ENCODE measurements at regions not wholly inside any gene's neighbourhood (a gene's known extent, or its start where the extent isn't known, plus 50 kb on each side); places are given as distances from the start of the nearest gene placed in this dataset.
"Not testable (repeated sequence)": the region's sequence is repeated elsewhere in the genome, so short reads cannot be mapped to it uniquely, and the experiment has no call there.

- no peak for DNase-seq
Measured at GRCh38 chr16:65583498-65583897, 461.6 kb upstream of the CDH11 start.

DNA sequence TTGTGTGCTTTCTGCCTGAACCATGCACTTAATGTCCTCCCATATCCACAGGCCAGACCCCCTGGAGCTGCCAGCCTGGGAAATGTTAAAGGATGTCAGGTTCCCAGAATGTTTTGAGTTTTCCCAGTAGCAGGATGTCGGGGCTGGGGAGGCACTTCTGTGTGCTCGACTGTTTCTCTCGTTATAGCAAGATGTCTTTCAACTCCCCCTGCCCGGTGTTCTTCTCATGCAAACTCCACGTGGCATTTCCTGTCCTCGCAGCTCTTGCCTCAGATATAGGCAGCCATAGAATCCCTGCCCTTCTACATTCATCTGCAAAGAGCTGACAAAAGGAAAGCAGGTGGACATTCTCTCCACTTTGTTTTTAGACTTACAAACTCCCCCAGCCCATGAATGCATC is 457.2 kb upstream of the CDH11 start:
- DNase-seq = no peak

DNA sequence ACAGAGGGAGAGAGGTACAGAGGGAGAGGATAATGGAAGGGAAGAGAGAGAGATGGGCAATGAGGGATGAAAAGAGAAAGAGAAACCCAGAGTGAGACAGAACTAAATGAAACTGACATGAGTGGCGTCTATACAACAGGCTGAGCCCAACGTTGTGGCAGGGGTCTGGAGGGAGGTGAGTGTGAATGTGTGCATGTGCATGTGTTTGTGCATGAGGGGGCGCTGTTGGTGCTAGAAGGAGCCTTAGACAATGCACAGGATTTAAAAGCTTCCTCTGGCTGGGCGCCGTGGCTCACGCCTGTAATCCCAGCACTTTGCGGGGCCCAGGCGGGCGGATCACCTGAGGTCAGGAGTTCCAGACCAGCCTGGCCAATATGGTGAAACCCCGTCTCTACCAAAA is 454.8 kb upstream of the CDH11 start:
- no peak for DNase-seq

- no peak for DNase-seq
Measured at GRCh38 chr16:65576139-65576538, 454.3 kb upstream of the CDH11 start.

DNA sequence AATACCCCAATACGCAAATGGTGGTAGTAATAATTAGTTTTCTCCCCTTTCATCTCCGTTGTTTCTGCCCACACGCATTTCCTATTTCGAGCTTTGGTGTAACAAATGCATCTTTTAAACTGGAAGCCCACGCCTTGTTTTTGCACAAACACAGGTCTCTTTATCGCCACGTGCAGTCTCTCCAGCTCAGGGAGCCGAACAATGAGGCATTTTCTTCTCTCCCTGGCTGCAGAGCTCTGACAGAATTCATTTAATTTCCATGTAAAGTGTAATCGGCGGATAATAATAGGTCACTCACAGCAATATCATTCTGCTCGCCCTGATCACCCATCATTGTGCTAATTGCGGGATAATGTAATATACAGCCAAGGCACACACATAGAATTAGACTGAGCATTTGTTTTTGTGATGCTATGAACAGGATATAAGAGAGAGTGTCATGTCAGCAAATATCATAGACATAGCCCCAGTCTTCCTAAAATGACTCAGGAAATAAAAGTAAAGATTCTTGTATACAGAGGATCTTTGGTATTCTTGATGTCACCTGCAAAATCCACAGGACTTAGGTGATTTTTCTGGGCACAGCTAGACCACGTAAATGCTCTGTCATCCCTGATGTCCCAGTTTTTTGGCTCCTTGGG is 452.6 kb upstream of the CDH11 start:
- DNase-seq = no peak

DNA sequence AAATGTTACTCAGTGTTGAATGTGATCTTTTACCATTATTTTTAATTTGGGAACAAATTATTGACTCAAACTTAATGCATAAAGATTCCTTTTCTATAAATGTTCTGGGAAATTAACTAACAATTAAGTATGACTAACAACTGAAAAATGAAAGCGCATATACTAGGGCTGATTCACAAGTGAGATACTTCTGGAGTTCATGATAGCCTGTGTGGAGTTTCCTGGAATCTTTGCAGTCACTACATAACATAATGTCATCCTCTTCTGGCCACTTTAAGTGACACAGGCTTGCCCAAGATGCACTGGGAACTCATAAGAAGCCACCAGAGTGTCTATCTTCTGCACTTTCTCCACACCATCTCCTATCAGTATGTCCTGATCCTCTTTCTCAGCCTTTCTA is 450.3 kb upstream of the CDH11 start:
- DNase-seq = no peak

GRCh38 chr16:65570261-65570660 is 448.4 kb upstream of the CDH11 start:
- DNase-seq = no peak

DNA sequence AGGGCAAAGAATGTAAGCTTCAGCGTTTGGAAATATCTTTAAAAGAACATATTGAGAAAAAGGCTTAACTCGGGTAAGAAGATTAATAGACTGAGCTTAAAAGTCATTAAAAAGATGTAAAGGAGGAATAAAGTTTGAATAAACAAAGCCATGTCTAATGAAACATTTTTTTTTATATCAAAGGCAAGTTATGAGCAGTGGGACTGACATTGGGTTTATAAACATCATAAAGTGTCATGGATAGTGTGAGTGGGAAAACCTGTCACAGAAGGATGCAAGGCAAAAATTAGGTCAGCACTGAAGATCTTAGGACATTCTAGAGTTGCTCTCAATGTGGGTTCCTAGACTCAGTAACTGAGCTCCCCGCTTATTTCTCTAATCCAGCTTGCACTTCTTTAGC is 438.0 kb upstream of the CDH11 start:
- DNase-seq = no peak

- DNase-seq = not testable (repeated sequence)
Measured at GRCh38 chr16:65549689-65550088, 427.8 kb upstream of the CDH11 start.

GRCh38 chr16:65548470-65548869 is 426.6 kb upstream of the CDH11 start:
- no peak for DNase-seq

GRCh38 chr16:65547772-65548446 is 426.0 kb upstream of the CDH11 start:
- no peak for DNase-seq

DNA sequence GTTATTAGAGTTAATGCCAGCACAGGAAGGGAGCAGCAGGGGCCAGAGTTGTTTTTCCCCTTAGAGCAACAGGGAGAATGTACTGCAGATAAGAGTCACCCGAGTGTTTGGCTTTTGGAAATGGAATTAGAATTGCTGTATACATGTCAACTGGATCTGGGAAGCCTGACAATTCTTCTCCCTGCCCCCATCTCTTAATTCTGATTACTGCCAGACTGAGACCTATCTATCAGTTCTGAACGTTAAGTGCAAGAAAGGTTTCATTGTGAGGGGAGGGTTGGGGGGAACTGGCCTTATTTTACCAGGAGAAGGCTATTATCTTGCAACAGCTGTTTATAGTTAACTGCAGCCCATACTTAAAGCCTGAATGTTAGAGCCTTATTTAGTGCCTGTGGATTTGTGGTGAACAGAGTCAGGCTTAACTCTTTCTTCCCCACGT is 424.5 kb upstream of the CDH11 start:
- DNase-seq = no peak

DNA sequence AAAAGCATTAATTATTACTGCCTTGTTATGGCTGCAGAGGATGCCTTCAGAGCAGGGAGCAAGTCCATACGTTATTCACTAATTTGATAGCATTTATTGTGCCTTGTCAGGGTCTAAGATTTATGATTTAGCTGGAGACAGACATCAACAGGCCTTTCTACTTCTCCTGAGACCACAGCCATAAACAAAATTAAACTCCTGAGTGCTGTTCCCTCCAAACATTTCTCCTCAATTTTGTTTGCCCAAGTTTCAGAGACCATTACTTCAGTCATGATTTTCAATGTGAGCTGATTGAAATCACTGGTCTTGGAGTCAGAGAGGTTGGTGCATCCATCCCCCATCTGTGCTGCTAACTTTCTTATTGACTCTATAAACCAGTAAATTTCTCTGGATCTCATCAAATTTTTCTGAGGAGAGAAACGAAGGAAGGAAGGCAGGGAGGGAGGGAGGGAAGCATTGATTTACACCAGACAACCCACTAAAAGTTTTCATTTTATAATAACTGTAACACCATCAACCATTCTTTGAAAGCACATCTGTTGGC is 423.6 kb upstream of the CDH11 start:
- DNase-seq = no peak

DNA sequence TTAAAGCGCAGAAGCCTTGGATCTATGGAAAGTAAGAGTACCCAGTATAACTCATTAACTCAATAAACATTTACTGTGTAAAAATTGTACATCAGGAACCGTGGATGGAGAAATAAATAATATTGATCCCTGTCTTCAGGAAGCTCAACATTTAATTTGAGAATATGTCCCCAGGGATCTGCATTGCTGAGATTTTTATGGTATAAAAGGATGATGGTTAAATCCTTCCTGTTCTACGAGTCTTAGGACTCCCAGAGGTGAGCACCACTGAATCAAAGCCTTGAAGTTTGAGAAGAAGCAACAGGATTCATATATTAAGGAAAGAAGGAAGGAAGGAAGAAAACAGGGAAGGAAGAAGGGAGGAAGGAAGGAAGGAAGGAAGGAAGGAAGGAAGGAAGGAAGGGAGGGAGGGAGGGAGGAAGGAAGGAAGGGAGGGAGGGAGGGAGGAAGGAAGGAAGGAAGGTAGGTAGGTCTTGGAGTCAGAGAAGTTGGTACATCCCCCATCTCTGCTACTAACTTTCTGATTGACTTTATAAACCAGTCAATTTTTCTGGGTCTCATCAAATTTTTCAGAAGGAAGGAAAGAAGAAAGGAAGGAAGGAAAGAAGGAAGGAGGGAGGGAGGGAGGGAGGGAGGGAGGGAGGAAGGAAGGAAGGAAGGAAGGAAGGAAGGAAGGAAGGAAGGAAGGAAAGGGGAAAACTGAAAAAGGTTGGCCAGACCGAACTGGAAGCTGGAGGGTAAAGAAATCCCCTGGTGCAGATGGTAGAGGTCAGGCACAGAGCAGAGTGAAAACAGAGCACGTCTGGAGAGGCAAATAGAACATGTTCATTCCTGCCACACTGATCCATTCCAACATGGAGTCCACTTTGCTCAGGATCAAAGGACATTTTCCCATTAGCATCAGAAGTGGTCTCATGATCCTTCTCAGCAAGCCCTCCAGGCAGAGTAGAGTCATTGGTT is 422.2 kb upstream of the CDH11 start:
- DNase-seq = no peak

DNA sequence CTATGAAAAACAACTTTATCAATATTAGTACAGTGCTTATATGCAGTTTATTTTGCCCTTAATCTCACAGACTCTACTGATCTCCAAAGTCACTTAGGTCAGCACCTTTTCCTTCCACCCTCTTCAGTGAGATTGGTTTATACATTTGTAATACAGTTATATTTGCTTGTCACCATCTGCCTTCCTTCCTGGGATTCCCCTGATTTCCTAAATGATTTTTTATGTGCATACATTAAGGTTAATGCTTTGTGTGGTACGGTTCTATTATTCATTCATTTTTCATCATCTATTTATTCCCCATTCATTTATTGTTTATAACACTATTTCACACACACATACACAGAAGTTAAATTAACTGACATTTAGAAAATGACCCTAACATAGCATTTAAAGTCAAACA is 419.8 kb upstream of the CDH11 start:
- no peak for DNase-seq

DNA sequence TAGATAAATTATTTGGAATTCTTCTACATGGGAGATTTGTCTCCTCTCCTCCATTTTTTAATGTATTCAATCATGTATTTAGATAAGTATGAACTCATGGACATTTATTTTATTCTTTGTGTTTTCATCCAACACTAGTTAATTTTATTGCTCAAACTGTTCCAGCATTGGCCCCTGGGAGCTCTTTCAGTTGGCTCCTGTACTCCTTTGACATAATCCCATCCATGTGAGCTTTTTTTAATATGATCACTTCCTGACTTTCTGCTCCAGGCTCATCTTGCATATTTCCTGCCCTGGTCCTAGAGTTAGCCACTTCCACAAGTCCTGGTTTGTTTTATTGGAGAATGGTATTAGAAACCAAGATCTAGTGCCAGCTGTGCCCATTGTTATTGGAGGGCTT is 419.0 kb upstream of the CDH11 start:
- no peak for DNase-seq

DNA sequence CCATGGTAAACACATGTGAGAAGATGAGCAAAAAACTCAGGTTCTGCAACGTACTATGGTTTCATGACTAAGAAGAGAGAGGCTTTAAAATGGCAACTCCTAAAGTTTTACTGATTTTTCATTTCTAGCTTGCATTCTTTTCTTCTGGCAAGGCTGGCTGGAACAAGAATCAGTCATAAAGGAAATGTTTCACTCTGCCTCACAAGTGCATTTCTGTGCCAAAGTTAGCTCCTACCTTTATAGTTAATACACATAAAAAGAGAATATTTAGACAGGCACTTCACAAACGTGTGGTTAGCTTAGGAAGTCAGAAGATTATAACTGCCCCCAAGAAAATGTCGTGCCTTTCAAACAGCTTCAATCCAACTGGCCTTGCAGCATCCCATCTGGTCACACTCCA is 417.1 kb upstream of the CDH11 start:
- DNase-seq = no peak

DNA sequence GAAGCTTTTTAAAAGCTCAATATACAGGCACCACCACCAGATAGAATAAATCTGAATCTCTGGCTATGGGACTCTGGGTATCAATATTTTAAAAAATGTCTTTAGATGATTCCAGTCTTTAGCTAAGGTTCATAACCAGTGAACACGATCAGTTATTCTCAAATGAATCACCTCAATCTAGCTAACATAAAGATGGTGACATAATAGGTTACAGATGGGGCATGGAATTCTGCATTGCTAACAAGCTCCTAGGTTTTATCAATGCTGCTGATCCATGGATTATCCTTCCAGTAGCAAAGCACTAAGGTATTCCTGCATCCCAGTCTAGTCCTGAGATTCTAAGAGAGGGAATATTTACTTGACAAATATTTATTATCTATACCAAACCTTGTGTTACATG is 415.5 kb upstream of the CDH11 start:
- DNase-seq = no peak

GRCh38 chr16:65534121-65534528 is 412.3 kb upstream of the CDH11 start:
- no peak for DNase-seq

- DNase-seq = no peak
Measured at GRCh38 chr16:65532846-65533245, 411.0 kb upstream of the CDH11 start.

- no peak for DNase-seq
Measured at GRCh38 chr16:65532258-65532657, 410.4 kb upstream of the CDH11 start.

DNA sequence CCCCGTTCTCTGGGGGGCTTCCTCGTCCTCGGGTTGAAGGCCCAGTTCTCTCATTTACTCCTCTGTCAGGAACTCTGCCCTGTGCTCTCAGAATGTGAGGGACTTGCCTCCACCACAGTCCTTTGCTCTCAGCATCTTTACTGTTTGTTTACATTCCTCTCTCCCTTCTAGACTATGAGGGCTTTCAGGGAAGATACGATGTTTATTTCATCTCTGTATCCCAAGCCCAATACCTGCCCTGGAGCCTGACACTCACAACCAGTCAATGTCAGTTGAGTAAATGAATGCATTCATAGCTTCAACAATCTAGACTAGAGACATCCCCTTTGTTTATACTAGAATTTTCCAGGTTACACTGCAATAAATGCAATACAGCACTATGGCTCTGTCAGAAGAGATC is 409.6 kb upstream of the CDH11 start:
- DNase-seq = no peak

DNA sequence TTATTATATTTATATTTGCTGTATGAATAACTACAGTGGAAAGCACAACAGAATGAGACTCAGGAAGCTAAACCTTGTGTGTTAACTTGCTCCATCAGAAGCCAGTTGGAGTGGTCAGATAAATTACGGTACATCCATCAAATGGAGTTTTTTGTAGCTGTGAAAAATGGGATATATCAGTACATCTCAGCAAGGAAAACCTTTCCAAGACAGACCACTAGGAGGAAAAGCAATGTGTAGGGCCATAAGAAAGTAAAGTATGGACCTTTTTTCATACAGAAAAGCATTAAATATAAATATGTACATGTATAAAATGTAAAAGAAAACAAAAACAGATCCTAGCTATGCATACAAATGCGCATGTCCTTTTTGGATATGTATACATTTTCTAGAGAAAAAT is 403.8 kb upstream of the CDH11 start:
- no peak for DNase-seq

DNA sequence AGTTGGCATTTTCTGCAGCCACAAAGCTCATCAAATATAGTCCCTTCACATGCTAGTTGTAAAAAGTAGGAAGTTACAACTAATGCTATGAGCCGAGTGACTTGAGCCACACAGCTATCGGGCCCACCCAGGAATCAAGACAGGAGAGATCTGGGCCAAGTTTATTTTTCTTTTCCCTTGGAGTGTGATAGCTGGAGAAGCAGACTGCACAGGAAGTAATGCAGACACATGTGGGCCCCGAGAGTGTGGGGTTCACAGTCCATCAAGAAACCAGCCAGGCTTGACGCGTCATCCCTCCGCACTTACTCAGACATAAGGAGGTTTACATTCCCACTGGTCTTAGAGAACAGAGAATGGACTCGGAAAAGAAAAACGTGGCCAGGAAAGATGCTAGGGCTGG is 403.1 kb upstream of the CDH11 start:
- DNase-seq = no peak
